ENCODE measurements at regions not wholly inside any gene's neighbourhood (a gene's known extent, or its start where the extent isn't known, plus 50 kb on each side); places are given as distances from the start of the nearest gene placed in this dataset.

- Histone ChIP-seq H3K23me2 (ENCODE audit: low read depth, low read length) (no peaks in the 10 kb centered on the region), H3K56ac (replicated peaks; ENCODE audit: insufficient read length, low read depth, low read length) (no peak overlapping the region), H2BK12ac (ENCODE audit: low read depth, low read length) (no peak overlapping the region), H2BK15ac (ENCODE audit: low read length) (no peak overlapping the region), H2BK20ac (ENCODE audit: low read length) (no peak overlapping the region), H3K9ac (replicated peaks in 1 of 4; ENCODE audit: extremely low read depth in 1 of 4, low read depth in 3 of 4, low read length in 3 of 4) (no peak overlapping the region), H3K4me2 (ENCODE audit: insufficient read depth in 1 of 2, low read depth in 2 of 2, low read length in 2 of 2) (no peak overlapping the region), H3K4me1 (replicated peaks in 1 of 4; ENCODE audit: control insufficient read depth in 3 of 4, insufficient read depth in 4 of 4, low read length in 3 of 4) (peaks cover 0 to 2% (median 0%) of the 10 kb centered on the region in 4 experiments; a peak in 1 of 7 replicates), H3K79me1 (ENCODE audit: low read depth, low read length) (no peaks in the 10 kb centered on the region), H4K91ac (replicated peaks; ENCODE audit: insufficient read length, low read length) (no peak overlapping the region), H3K9me3 (ENCODE audit: insufficient read depth in 2 of 2, low read depth in 1 of 2, low read length in 1 of 2) (no peaks in the 10 kb centered on the region), H3K4me3 (ENCODE audit: extremely low read depth in 1 of 4, insufficient read depth in 2 of 4, low read depth in 3 of 4, low read length in 4 of 4) (no peak overlapping the region), H3K27me3 (replicated peaks in 1 of 4; ENCODE audit: control insufficient read depth in 3 of 4, extremely low read depth in 1 of 4, insufficient read depth in 3 of 4, low read length in 3 of 4) (no peaks in the 10 kb centered on the region), H3K14ac (ENCODE audit: insufficient read length) (no peak overlapping the region), H3K4ac (replicated peaks; ENCODE audit: insufficient read length, low read depth, low read length) (no peak overlapping the region), H2BK120ac (replicated peaks; ENCODE audit: low read depth, low read length) (no peak overlapping the region), H3K79me2 (ENCODE audit: control insufficient read depth in 1 of 2, insufficient read depth in 2 of 2, low read length in 2 of 2) (no peaks in the 10 kb centered on the region), H2AK5ac (ENCODE audit: low read depth, low read length) (no peak overlapping the region), H3K36me3 (ENCODE audit: control insufficient read depth in 2 of 4, insufficient read depth in 4 of 4, low read length in 3 of 4) (no peaks in the 10 kb centered on the region), H4K8ac (ENCODE audit: extremely low read depth, insufficient read depth, low read length) (no peak overlapping the region), H2AFZ (ENCODE audit: low read length) (no peak overlapping the region), H4K20me1 (replicated peaks in 1 of 2; ENCODE audit: control insufficient read depth in 1 of 2, insufficient read depth in 2 of 2, low read length in 2 of 2) (no peaks in the 10 kb centered on the region), H4K5ac (ENCODE audit: insufficient read length, low read depth, low read length) (no peak overlapping the region), H3K23ac (ENCODE audit: insufficient read length) (no peak overlapping the region), H2BK5ac (ENCODE audit: low read depth, low read length) (no peak overlapping the region), H3K27ac (ENCODE audit: low read depth, low read length) (no peak overlapping the region), H3K18ac (ENCODE audit: extremely low read depth, low read length) (no peak overlapping the region)
- CTCF ChIA-PET (ENCODE audit: partially characterized antibody) = no interaction called here
- WGBS, 2 experiments (ENCODE audit: extremely low coverage in 1 of 2, insufficient coverage in 1 of 2, insufficient read length in 1 of 2, insufficient replicate concordance in 2 of 2, low coverage in 1 of 2, low lambda C conversion rate in 2 of 2, missing lambda C conversion rate in 1 of 2) = 94% methylated on average over 5 of the region's 5 CpGs; no CpG with 5 or more reads in 1 of the 2 experiments
- POLR2A ChIA-PET (ENCODE audit: partially characterized antibody) = no interaction called here
- DNase-seq (ENCODE audit: low read depth in 1 of 2, low spot score in 2 of 2) (no peak), FAIRE-seq (no peak)
- TF ChIP-seq CTCF (IDR thresholded peaks at IDR 0.05; ENCODE audit: control extremely low read depth in 1 of 3, insufficient read depth in 1 of 3, low read depth in 1 of 3, low read length in 3 of 3) (no peak), CHD2 (IDR thresholded peaks at IDR 0.05; ENCODE audit: low read length) (no peak), ZNF274 (IDR thresholded peaks at IDR 0.05; ENCODE audit: borderline replicate concordance, extremely low read depth, low read length) (no peak), SP1 (IDR thresholded peaks at IDR 0.05; ENCODE audit: low read depth, low read length) (no peak), TBP (IDR thresholded peaks at IDR 0.05; ENCODE audit: low read depth, low read length) (no peak), NANOG (IDR thresholded peaks at IDR 0.05; ENCODE audit: insufficient read depth, low read depth, low read length, poor library complexity, severe bottlenecking) (no peak)
These were observed 190.0 kb upstream of the KYNU start for GRCh38 chr2:142687509-142687908.

Measured in H1 (cell line).